Neural progenitor cell (in vitro differentiated cells): ENCODE measurements at regions not wholly inside any gene's neighbourhood (a gene's known extent, or its start where the extent isn't known, plus 50 kb on each side); places are given as distances from the start of the nearest gene placed in this dataset.

ENCODE experiments used
- EZH2 ChIP-seq: fragments of 200-600 bp; sonication (generic); IDR thresholded peaks from 2 replicates; pipeline ENCODE4 v1.6.1; 2017; ENCODE audit warnings: antibody characterized with exemption, mild to moderate bottlenecking, moderate library complexity
- TF ChIP-seq, protein P1 (sequence below): fragments of 200-600 bp; sonication (generic); IDR thresholded peaks from 2 replicates; pipeline ENCODE4 v1.5.1; 2017; ENCODE audit warnings: antibody characterized with exemption, mild to moderate bottlenecking

GRCh38 chr13:26988059-26988769 is 183.4 kb downstream of the USP12 start:
- TF ChIP-seq EZH2 = no peak
- TF ChIP-seq, protein P1, sequence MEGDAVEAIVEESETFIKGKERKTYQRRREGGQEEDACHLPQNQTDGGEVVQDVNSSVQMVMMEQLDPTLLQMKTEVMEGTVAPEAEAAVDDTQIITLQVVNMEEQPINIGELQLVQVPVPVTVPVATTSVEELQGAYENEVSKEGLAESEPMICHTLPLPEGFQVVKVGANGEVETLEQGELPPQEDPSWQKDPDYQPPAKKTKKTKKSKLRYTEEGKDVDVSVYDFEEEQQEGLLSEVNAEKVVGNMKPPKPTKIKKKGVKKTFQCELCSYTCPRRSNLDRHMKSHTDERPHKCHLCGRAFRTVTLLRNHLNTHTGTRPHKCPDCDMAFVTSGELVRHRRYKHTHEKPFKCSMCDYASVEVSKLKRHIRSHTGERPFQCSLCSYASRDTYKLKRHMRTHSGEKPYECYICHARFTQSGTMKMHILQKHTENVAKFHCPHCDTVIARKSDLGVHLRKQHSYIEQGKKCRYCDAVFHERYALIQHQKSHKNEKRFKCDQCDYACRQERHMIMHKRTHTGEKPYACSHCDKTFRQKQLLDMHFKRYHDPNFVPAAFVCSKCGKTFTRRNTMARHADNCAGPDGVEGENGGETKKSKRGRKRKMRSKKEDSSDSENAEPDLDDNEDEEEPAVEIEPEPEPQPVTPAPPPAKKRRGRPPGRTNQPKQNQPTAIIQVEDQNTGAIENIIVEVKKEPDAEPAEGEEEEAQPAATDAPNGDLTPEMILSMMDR = no peak
